NCI-H146 treated with DMSO at 0.1 percent for 48 hours (cell line): ENCODE measurements at regions not wholly inside any gene's neighbourhood (a gene's known extent, or its start where the extent isn't known, plus 50 kb on each side); places are given as distances from the start of the nearest gene placed in this dataset.
"Not testable (repeated sequence)": the region's sequence is repeated elsewhere in the genome, so short reads cannot be mapped to it uniquely, and the experiment has no call there.

Source experiments
- DNase-seq: peaks from one replicate; lab custom pipeline; 2025; ENCODE audit not compliant: unreplicated experiment; lab: John Stamatoyannopoulos, UW

- DNase-seq, result not testable (repeated sequence)
Observed at GRCh38 chr1:83154306-83154705, 844.6 kb downstream of the TTLL7 start.

- DNase-seq, result not testable (repeated sequence)
Observed at GRCh38 chr1:83151167-83151898, 847.6 kb downstream of the TTLL7 start.

- not testable (repeated sequence) for DNase-seq
Observed at GRCh38 chr1:83150479-83150878, 848.5 kb downstream of the TTLL7 start.

- DNase-seq, result not testable (repeated sequence)
Observed at GRCh38 chr1:83145820-83146219, 853.1 kb downstream of the TTLL7 start.

GRCh38 chr1:83142802-83143201 lies 856.1 kb downstream of the TTLL7 start:
- DNase-seq, result not testable (repeated sequence)

- not testable (repeated sequence) for DNase-seq
Observed at GRCh38 chr1:83135524-83136157, 863.3 kb downstream of the TTLL7 start.

GRCh38 chr1:83134322-83135014 lies 864.5 kb downstream of the TTLL7 start:
- not testable (repeated sequence) for DNase-seq

- no peak for DNase-seq
Observed at GRCh38 chr1:83131692-83131955, 867.3 kb downstream of the TTLL7 start.

- DNase-seq, result no peak
Observed at GRCh38 chr1:83130886-83131691, 867.8 kb downstream of the TTLL7 start.

- no peak for DNase-seq
Observed at GRCh38 chr1:83129107-83129506, 869.8 kb downstream of the TTLL7 start.

GRCh38 chr1:83125456-83125855 lies 873.5 kb downstream of the TTLL7 start:
- DNase-seq, result no peak

- DNase-seq, result no peak
Observed at GRCh38 chr1:83123019-83123418, 875.9 kb downstream of the TTLL7 start.

GRCh38 chr1:83118472-83118871 lies 880.5 kb downstream of the TTLL7 start:
- DNase-seq, result no peak

GRCh38 chr1:83117030-83117429 lies 881.9 kb downstream of the TTLL7 start:
- DNase-seq, result not testable (repeated sequence)

GRCh38 chr1:83115785-83116184 lies 883.1 kb downstream of the TTLL7 start:
- no peak for DNase-seq

GRCh38 chr1:83114136-83114834 lies 884.6 kb downstream of the TTLL7 start:
- no peak for DNase-seq

- DNase-seq, result no peak
Observed at GRCh38 chr1:83113652-83114051, 885.3 kb downstream of the TTLL7 start.

- DNase-seq, result no peak
Observed at GRCh38 chr1:83112248-83112885, 886.6 kb downstream of the TTLL7 start.

- DNase-seq, result no peak
Observed at GRCh38 chr1:83110156-83110555, 888.8 kb downstream of the TTLL7 start.

- DNase-seq, result no peak
Observed at GRCh38 chr1:83109692-83110091, 889.2 kb downstream of the TTLL7 start.
